ENCODE measurements at regions not wholly inside any gene's neighbourhood (a gene's known extent, or its start where the extent isn't known, plus 50 kb on each side); places are given as distances from the start of the nearest gene placed in this dataset.

- no peak for DNase-seq (ENCODE audit: low read depth)
- TF ChIP-seq CTCF (conservative IDR thresholded peaks at IDR 0.05; ENCODE audit: low read depth, low read length): no peak
- no peak overlapping the region for H3K4me3 ChIP-seq (ENCODE audit: low read depth, low read length)
Measured at GRCh38 chr1:88060112-88060673, 623.9 kb upstream of the PKN2 start.

GRCh38 chr1:88060750-88061491, 623.2 kb upstream of the PKN2 start:
- DNase-seq (ENCODE audit: low read depth): no peak
- no peak overlapping the region for H3K4me3 ChIP-seq (ENCODE audit: low read depth, low read length)
- TF ChIP-seq CTCF (conservative IDR thresholded peaks at IDR 0.05; ENCODE audit: low read depth, low read length): no peak

DNA sequence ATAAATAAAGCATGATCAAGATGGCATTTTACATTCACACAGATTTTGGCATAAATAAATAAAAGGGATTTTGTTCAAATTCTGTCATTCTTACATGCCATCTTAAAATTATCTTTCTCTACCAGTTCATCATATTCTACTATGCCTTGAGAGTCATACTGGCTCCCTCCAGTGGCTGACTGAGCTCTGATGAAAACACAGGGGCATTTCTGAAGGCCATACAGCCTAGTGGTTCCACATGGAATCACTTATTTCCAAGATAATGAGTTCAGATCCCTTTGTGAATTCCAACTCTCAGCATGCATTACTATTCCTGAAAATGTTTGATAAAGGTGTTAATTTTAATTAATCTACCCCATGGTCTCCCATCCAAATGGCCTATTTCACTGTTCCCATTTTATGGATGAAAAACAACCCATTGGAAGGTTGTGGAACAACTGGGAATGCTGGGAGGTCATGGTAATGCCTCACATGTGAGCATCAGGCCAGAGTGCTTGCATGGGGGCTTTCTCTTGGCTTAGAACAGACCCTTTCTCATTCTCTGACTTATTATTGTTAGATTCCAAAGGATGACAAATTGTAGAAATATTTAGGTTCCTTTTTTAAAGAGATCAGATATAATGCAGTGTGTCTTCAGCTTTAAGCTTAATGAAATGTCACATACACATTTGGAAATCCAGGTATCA, 622.4 kb upstream of the PKN2 start:
- H3K4me3 ChIP-seq (ENCODE audit: low read depth, low read length): no peak overlapping the region
- TF ChIP-seq CTCF (conservative IDR thresholded peaks at IDR 0.05; ENCODE audit: low read depth, low read length): peak; percentile 98
- peak; percentile 38 for DNase-seq (ENCODE audit: low read depth)

- DNase-seq (ENCODE audit: low read depth): no peak
- TF ChIP-seq CTCF (conservative IDR thresholded peaks at IDR 0.05; ENCODE audit: low read depth, low read length): no peak
- no peak overlapping the region for H3K4me3 ChIP-seq (ENCODE audit: low read depth, low read length)
Measured at GRCh38 chr1:88062650-88063153, 621.4 kb upstream of the PKN2 start.

DNA sequence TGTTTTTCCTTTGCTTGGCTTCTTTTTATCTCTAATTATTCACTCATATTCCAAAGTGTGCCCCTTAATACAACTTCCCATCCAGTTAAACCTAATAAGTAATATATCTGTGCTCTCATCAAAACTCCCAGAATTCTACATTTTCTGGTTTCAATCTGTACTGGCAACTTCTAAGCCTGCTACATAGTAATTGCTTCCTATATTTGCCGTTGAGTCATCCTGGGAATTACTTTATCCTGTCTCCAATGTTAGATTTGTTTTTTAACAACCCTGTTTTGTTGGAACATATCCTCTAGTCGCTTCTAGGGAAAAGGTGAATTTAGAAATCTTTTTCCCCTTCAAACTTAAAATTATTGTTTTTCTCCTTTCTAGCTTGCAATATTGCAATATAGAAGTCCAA, 620.5 kb upstream of the PKN2 start:
- no peak for DNase-seq (ENCODE audit: low read depth)
- no peak for TF ChIP-seq CTCF (conservative IDR thresholded peaks at IDR 0.05; ENCODE audit: low read depth, low read length)
- no peak overlapping the region for H3K4me3 ChIP-seq (ENCODE audit: low read depth, low read length)

GRCh38 chr1:88068407-88068960, 615.6 kb upstream of the PKN2 start:
- no peak for TF ChIP-seq CTCF (conservative IDR thresholded peaks at IDR 0.05; ENCODE audit: low read depth, low read length)
- DNase-seq (ENCODE audit: low read depth): no peak
- no peak overlapping the region for H3K4me3 ChIP-seq (ENCODE audit: low read depth, low read length)
